Loucy (cell line): ENCODE measurements at regions not wholly inside any gene's neighbourhood (a gene's known extent, or its start where the extent isn't known, plus 50 kb on each side); places are given as distances from the start of the nearest gene placed in this dataset.

ENCODE experiments used
- H2AFZ ChIP-seq: fragments of 200-600 bp; sonication (generic); 2 replicates; pipeline ENCODE4 v1.6.0; 2016; ENCODE audit warnings: antibody characterized with exemption, mild to moderate bottlenecking, low read length, moderate library complexity
- H3F3A ChIP-seq: fragments of 200-600 bp; 2 replicates; pipeline ENCODE4 v1.6.0; 2016; ENCODE audit warnings: antibody characterized with exemption, low read depth, mild to moderate bottlenecking
- H3K27me3 ChIP-seq: fragments of 200-600 bp; sonication (generic); 2 replicates; pipeline ENCODE4 v1.6.1; 2014; ENCODE audit warnings: low read length, mild to moderate bottlenecking; ENCODE audit not compliant: insufficient read depth, poor library complexity, severe bottlenecking
- H3K36me3 ChIP-seq: fragments of 200-600 bp; sonication (generic); 2 replicates; pipeline ENCODE4 v1.6.1; 2016; ENCODE audit warnings: low read length; ENCODE audit not compliant: insufficient read depth
- H3K4me1 ChIP-seq: fragments of 200-600 bp; sonication (generic); 2 replicates; pipeline ENCODE4 v1.5.1; 2014; ENCODE audit warnings: low read length, mild to moderate bottlenecking; ENCODE audit not compliant: insufficient read depth, poor library complexity, severe bottlenecking
- H3K4me2 ChIP-seq: fragments of 200-600 bp; sonication (generic); 2 replicates; pipeline ENCODE4 v1.6.0; 2014; ENCODE audit warnings: antibody characterized with exemption, low read length, low read depth, mild to moderate bottlenecking; ENCODE audit not compliant: poor library complexity, severe bottlenecking
- H3K4me3 ChIP-seq: fragments of 200-600 bp; sonication (generic); 2 replicates; pipeline ENCODE4 v1.5.1; 2014; ENCODE audit warnings: low read length, mild to moderate bottlenecking, mixed read lengths; ENCODE audit not compliant: poor library complexity, severe bottlenecking
- H3K79me2 ChIP-seq: fragments of 200-600 bp; sonication (generic); 2 replicates; pipeline ENCODE4 v1.6.1; 2014; ENCODE audit warnings: low read length; ENCODE audit not compliant: insufficient read depth
- H3K9ac ChIP-seq: fragments of 200-600 bp; sonication (generic); 2 replicates; pipeline ENCODE4 v1.6.0; 2014; ENCODE audit warnings: mild to moderate bottlenecking, low read depth, low read length, moderate library complexity; ENCODE audit not compliant: poor library complexity, severe bottlenecking
- H3K9me2 ChIP-seq: fragments of 200-600 bp; sonication (generic); replicated peaks from 2 replicates; pipeline ENCODE4 v1.6.1; 2016; ENCODE audit warnings: low read depth, low read length, mixed read lengths
- H3K9me3 ChIP-seq: fragments of 200-600 bp; sonication (generic); 2 replicates; pipeline ENCODE4 v1.6.1; 2014; ENCODE audit warnings: mild to moderate bottlenecking, antibody characterized with exemption, low read length, low read depth; ENCODE audit not compliant: insufficient read depth
- H4K20me1 ChIP-seq: fragments of 200-600 bp; sonication (generic); 2 replicates; pipeline ENCODE4 v1.6.0; 2014; ENCODE audit warnings: antibody characterized with exemption, low read length, mild to moderate bottlenecking; ENCODE audit not compliant: insufficient read depth, poor library complexity, severe bottlenecking
- CTCF ChIP-seq: fragments of 200-600 bp; sonication (generic); conservative IDR thresholded peaks from 2 replicates; pipeline ENCODE4 v1.5.1; 2014; ENCODE audit warnings: mild to moderate bottlenecking, antibody characterized with exemption, low read length
- EZH2phosphoT487 ChIP-seq: fragments of 200-600 bp; IDR thresholded peaks from 2 replicates; pipeline ENCODE4 v1.6.1; 2018; ENCODE audit warnings: antibody characterized with exemption, mild to moderate bottlenecking, moderate library complexity, borderline replicate concordance

- H3K9ac ChIP-seq = no peak overlapping the region
- no peaks in the 10 kb centered on the region for H3K9me2 ChIP-seq
- H3K4me1 ChIP-seq = no peaks in the 10 kb centered on the region
- H3K9me3 ChIP-seq = peaks cover 7% of the 10 kb centered on the region
- no peak overlapping the region for H3K4me2 ChIP-seq
- H2AFZ ChIP-seq = no peak overlapping the region
- no peak overlapping the region for H3K4me3 ChIP-seq
- no peaks in the 10 kb centered on the region for H3F3A ChIP-seq
- H3K36me3 ChIP-seq = no peaks in the 10 kb centered on the region
- TF ChIP-seq CTCF = no peak
- no peak for TF ChIP-seq EZH2phosphoT487
- H4K20me1 ChIP-seq = no peaks in the 10 kb centered on the region
- no peaks in the 10 kb centered on the region for H3K27me3 ChIP-seq
- no peaks in the 10 kb centered on the region for H3K79me2 ChIP-seq
Observed at GRCh38 chr6:147007441-147007840, 196.8 kb upstream of the STXBP5 start.

GRCh38 chr6:147009358-147009757 is 194.9 kb upstream of the STXBP5 start:
- Histone ChIP-seq H3K9me2 (no peaks in the 10 kb centered on the region), H2AFZ (no peak overlapping the region), H3K36me3 (no peaks in the 10 kb centered on the region), H4K20me1 (no peaks in the 10 kb centered on the region), H3K9me3 (peaks cover 7% of the 10 kb centered on the region), H3K4me3 (no peak overlapping the region), H3K27me3 (no peaks in the 10 kb centered on the region), H3K9ac (no peak overlapping the region), H3F3A (no peaks in the 10 kb centered on the region), H3K79me2 (no peaks in the 10 kb centered on the region), H3K4me2 (no peak overlapping the region), H3K4me1 (no peaks in the 10 kb centered on the region)
- TF ChIP-seq EZH2phosphoT487 (no peak), CTCF (no peak)

- Histone ChIP-seq H4K20me1 (no peaks in the 10 kb centered on the region), H3K9ac (no peak overlapping the region), H2AFZ (no peak overlapping the region), H3K4me1 (no peaks in the 10 kb centered on the region), H3K79me2 (no peaks in the 10 kb centered on the region), H3K4me3 (no peak overlapping the region), H3K9me3 (no peaks in the 10 kb centered on the region), H3K9me2 (no peaks in the 10 kb centered on the region), H3F3A (no peaks in the 10 kb centered on the region), H3K4me2 (no peak overlapping the region), H3K27me3 (no peaks in the 10 kb centered on the region), H3K36me3 (no peaks in the 10 kb centered on the region)
- no peak for TF ChIP-seq CTCF
- no peak for TF ChIP-seq EZH2phosphoT487
Observed at GRCh38 chr6:147015674-147016073, 188.5 kb upstream of the STXBP5 start.
